ENCODE measurements at regions not wholly inside any gene's neighbourhood (a gene's known extent, or its start where the extent isn't known, plus 50 kb on each side); places are given as distances from the start of the nearest gene placed in this dataset.

GRCh38 chr17:43327834-43328420 lies 70.9 kb upstream of the ARL4D start:
- no peak for TF ChIP-seq CTCF (IDR thresholded peaks at IDR 0.05; ENCODE audit: borderline replicate concordance, control extremely low read depth, extremely low read depth, insufficient read depth, missing control alignments)
- DNase-seq (ENCODE audit: low spot score) = no peak
- in situ Hi-C loops (cut with MboI; ENCODE audit: low sequenced_read_pairs, unreplicated experiment) = no loop called here

GRCh38 chr17:43327421-43327820 lies 71.4 kb upstream of the ARL4D start:
- in situ Hi-C loops (cut with MboI; ENCODE audit: low sequenced_read_pairs, unreplicated experiment) = no loop called here
- no peak for DNase-seq (ENCODE audit: low spot score)
- TF ChIP-seq CTCF (IDR thresholded peaks at IDR 0.05; ENCODE audit: borderline replicate concordance, control extremely low read depth, extremely low read depth, insufficient read depth, missing control alignments) = no peak

GRCh38 chr17:43326490-43327275 lies 72.1 kb upstream of the ARL4D start:
- TF ChIP-seq CTCF (IDR thresholded peaks at IDR 0.05; ENCODE audit: borderline replicate concordance, control extremely low read depth, extremely low read depth, insufficient read depth, missing control alignments) = no peak
- in situ Hi-C loops (cut with MboI; ENCODE audit: low sequenced_read_pairs, unreplicated experiment) = no loop called here
- no peak for DNase-seq (ENCODE audit: low spot score)

GRCh38 chr17:43324205-43324893 lies 74.4 kb upstream of the ARL4D start:
- in situ Hi-C loops (cut with MboI; ENCODE audit: low sequenced_read_pairs, unreplicated experiment) = loop anchor here (25.0 kb wide), 2 partner anchors 112 to 287 kb away; partner anchors contain the start of genes RND2 and TMEM106A
- DNase-seq (ENCODE audit: low spot score) = no peak
- no peak for TF ChIP-seq CTCF (IDR thresholded peaks at IDR 0.05; ENCODE audit: borderline replicate concordance, control extremely low read depth, extremely low read depth, insufficient read depth, missing control alignments)

GRCh38 chr17:43319293-43320124 lies 79.3 kb upstream of the ARL4D start:
- in situ Hi-C loops (cut with MboI; ENCODE audit: low sequenced_read_pairs, unreplicated experiment) = loop anchor here (25.0 kb wide), 2 partner anchors 107 to 282 kb away; partner anchors contain the start of genes RND2 and TMEM106A
- no peak for TF ChIP-seq CTCF (IDR thresholded peaks at IDR 0.05; ENCODE audit: borderline replicate concordance, control extremely low read depth, extremely low read depth, insufficient read depth, missing control alignments)

More at GRCh38 chr17:43319293-43320124, 79.3 kb upstream of the ARL4D start:
- DNase-seq (ENCODE audit: low spot score) = no peak

Data from GM13976 (cell line).